ENCODE measurements at regions not wholly inside any gene's neighbourhood (a gene's known extent, or its start where the extent isn't known, plus 50 kb on each side); places are given as distances from the start of the nearest gene placed in this dataset.
A peak's percentile ranks its signal among the peaks of the same experiment; 100 is the strongest.
"Not testable (repeated sequence)": the region's sequence is repeated elsewhere in the genome, so short reads cannot be mapped to it uniquely, and the experiment has no call there.

GRCh38 chr4:129254526-129254925, 158.6 kb downstream of the C4orf33 start:
- DNase-seq, result no peak

GRCh38 chr4:129261584-129261983, 165.6 kb downstream of the C4orf33 start:
- DNase-seq, result no peak

- no peak for DNase-seq
These were observed 168.2 kb downstream of the C4orf33 start for GRCh38 chr4:129264008-129264657.

- no peak for DNase-seq
These were observed 182.9 kb downstream of the C4orf33 start for GRCh38 chr4:129278868-129279267.

- no peak for DNase-seq
These were observed 186.3 kb downstream of the C4orf33 start for GRCh38 chr4:129282293-129282692.

GRCh38 chr4:129292194-129292593, 196.2 kb downstream of the C4orf33 start:
- DNase-seq, result not testable (repeated sequence)

- DNase-seq, result no peak
These were observed 218.8 kb downstream of the C4orf33 start for GRCh38 chr4:129314781-129315180.

- DNase-seq, result no peak
These were observed 227.0 kb downstream of the C4orf33 start for GRCh38 chr4:129322920-129323319.

GRCh38 chr4:129323658-129324057, 227.7 kb downstream of the C4orf33 start:
- DNase-seq, result peak; percentile 69

GRCh38 chr4:129326571-129327460, 230.9 kb downstream of the C4orf33 start:
- peak; percentile 84 for DNase-seq

GRCh38 chr4:129327637-129328036, 231.7 kb downstream of the C4orf33 start:
- DNase-seq, result no peak

- no peak for DNase-seq
These were observed 232.2 kb downstream of the C4orf33 start for GRCh38 chr4:129328162-129328561.

GRCh38 chr4:129334136-129334535, 238.2 kb downstream of the C4orf33 start:
- no peak for DNase-seq

GRCh38 chr4:129335276-129335675, 239.3 kb downstream of the C4orf33 start:
- peak; percentile 28 for DNase-seq

- no peak for DNase-seq
These were observed 239.9 kb downstream of the C4orf33 start for GRCh38 chr4:129335818-129336217.

- DNase-seq, result no peak
These were observed 240.7 kb downstream of the C4orf33 start for GRCh38 chr4:129336457-129337227.

GRCh38 chr4:129337228-129337620, 241.3 kb downstream of the C4orf33 start:
- DNase-seq, result peak; percentile 37

- DNase-seq, result no peak
These were observed 247.0 kb downstream of the C4orf33 start for GRCh38 chr4:129342819-129343408.

GRCh38 chr4:129344058-129344457, 248.1 kb downstream of the C4orf33 start:
- peak; percentile 18 for DNase-seq

- no peak for DNase-seq
These were observed 249.7 kb downstream of the C4orf33 start for GRCh38 chr4:129345609-129346008.

GRCh38 chr4:129346036-129346435, 250.1 kb downstream of the C4orf33 start:
- DNase-seq, result no peak

- DNase-seq, result no peak
These were observed 250.8 kb downstream of the C4orf33 start for GRCh38 chr4:129346734-129347133.

Data from NCI-H1694 treated with DMSO at 0.1 percent for 48 hours (cell line).